ENCODE measurements at regions not wholly inside any gene's neighbourhood (a gene's known extent, or its start where the extent isn't known, plus 50 kb on each side); places are given as distances from the start of the nearest gene placed in this dataset.
"Not testable (repeated sequence)": the region's sequence is repeated elsewhere in the genome, so short reads cannot be mapped to it uniquely, and the experiment has no call there.

DNA sequence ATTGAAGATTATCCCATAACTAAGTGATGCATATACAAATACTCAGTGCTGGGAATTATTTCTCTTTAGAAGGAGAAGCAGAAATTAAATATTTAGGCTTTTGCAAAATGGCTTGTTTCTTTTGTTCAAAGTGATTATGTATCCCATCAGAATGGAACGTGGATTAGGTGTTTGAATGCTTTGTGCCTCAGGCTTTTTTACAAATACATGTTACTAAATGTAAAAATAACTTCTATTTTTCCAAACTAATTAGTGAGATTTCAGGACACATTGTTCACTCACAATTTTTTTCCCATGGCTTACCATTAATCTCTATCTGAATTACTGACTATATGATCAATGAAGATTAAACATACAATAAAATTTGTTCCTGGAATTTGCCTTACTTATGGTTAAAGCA, 925.9 kb upstream of the CITED2 start:
- no peak for FAIRE-seq
- no peak for TF ChIP-seq POLR2A (IDR thresholded peaks at IDR 0.05; ENCODE audit: low read depth, low read length)
- DNase-seq (ENCODE audit: insufficient read length, low spot score): no peak

DNA sequence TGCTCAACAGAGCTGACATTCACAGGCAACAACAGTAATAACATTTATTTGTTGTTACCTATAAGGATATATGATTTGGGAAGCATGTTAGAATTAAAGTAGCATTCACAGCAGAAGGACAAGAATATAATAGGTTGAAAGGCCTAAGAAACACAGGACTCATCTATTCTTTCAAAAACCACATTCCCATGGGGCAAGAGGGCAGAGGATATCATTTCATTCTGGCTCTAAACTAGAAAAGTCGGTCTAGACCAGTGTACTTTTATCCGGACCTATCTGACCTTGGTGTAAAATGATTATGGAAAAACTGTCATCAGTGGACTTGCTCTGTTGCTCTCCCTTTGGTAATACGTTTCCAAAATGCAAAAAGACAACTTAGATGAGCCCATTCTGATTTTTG, 914.7 kb upstream of the CITED2 start:
- TF ChIP-seq POLR2A (IDR thresholded peaks at IDR 0.05; ENCODE audit: low read depth, low read length): no peak
- DNase-seq (ENCODE audit: insufficient read length, low spot score) (no peak), FAIRE-seq (no peak)

DNA sequence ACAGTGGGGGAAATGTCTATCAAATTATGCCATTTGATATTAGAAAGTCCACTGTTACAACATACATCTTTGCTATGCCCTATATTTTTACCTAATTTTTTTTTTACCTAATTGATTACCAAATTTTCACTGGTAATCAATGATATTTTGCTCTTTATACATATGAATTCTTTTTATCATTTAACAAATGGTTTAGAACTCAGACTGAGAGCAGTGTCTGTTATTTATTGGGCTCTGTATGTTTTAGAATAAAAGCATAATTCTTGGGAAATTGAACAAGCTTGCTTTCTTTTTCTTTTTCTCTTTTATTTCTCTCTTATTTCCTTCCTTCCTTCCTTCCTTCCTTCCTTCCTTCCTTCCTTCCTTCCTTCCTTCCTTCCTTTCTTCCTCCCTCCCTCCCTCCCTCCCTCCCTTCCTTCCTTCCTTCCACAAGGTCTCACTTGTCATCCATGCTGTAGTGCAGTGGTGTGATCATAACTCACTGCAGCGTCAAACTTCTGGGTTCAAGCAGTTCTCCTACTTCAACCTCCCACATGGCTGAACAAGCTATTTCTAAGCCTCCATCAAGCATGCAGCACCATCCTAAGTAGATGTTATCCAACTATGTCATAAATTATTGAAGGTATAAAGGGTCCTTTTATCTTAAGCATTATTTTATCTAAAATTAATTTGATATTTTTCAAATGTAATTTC, 911.7 kb upstream of the CITED2 start:
- no peak for FAIRE-seq
- TF ChIP-seq POLR2A (IDR thresholded peaks at IDR 0.05; ENCODE audit: low read depth, low read length): no peak
- DNase-seq (ENCODE audit: insufficient read length, low spot score): no peak

DNA sequence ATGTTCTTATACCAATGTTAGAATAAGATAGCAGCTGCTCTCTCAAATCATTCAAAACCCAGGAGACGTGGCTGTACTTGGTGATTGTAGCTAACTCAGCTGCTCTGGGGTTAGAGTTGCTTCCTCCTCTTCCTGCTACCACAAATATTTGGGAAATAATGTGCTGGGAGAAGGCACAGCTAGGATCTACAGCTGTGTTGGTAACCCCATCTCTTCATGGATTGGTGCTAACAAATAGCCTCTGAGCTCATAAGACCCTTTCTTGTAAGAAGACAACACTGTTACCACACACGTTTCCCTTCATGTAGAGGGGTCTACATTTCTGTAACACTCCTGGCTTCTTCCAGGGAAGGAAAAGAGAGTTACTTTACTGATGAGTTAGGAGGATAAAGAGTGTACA, 911.0 kb upstream of the CITED2 start:
- TF ChIP-seq POLR2A (IDR thresholded peaks at IDR 0.05; ENCODE audit: low read depth, low read length): no peak
- DNase-seq (ENCODE audit: insufficient read length, low spot score): no peak
- no peak for FAIRE-seq

DNA sequence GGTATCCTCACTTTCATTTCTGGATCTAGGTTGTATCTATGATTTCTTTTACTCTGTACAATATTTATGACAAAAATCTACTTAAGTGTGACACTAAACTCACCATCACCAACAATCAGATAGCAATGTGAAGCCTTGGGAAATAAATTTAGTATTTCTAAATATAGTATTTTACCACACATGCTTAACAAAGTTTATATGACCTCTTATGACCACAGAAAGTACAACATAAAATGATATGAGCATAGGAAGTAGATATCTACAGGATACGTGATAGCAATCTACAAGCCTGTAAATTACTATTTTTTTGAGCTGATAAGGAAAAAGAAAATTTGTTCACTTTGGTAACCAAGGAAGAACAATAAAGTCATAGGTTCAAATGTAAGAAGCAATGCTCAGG, 910.4 kb upstream of the CITED2 start:
- TF ChIP-seq POLR2A (IDR thresholded peaks at IDR 0.05; ENCODE audit: low read depth, low read length): no peak

DNA sequence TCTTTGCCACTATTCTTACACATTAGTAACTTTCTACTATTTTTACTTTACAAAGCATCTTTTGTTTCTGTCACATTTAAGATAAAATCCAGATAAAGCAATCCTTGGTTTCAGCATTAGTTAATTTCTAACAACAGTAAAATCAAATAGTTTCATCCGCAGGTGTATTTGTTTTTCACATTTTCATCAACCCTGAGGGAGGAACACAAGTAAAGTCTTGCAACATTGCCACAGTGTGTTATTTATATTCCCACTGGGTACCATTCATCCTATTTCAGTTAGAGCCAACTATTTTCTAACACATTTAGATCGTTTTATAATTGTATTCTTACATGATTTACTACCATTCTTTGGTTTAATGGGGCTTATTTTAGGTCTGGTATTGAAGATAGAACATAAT, 908.7 kb upstream of the CITED2 start:
- TF ChIP-seq POLR2A (IDR thresholded peaks at IDR 0.05; ENCODE audit: low read depth, low read length): no peak
- DNase-seq (ENCODE audit: insufficient read length, low spot score): no peak
- no peak for FAIRE-seq

More for the DNA sequence above, 910.4 kb upstream of the CITED2 start:
- FAIRE-seq (no peak), DNase-seq (ENCODE audit: insufficient read length, low spot score) (no peak)

DNA sequence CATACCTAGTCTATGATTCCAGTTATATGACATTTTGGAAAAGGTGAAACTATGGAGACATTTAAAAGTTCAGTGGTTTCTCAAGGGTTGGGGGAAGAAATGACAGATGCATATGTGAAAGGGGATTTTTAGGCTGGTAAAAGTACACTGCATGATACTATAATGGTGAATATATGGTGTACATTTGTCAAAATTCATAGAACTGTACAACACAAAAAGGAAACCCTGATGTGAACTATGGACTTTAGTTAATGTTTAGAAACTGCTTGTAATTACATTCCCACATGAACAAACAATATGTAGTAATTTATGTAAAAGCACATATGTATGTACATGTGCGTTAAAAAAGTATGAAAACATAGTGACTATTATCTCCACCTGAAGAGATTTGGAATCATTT, 907.3 kb upstream of the CITED2 start:
- FAIRE-seq (no peak), DNase-seq (ENCODE audit: insufficient read length, low spot score) (no peak)
- no peak for TF ChIP-seq POLR2A (IDR thresholded peaks at IDR 0.05; ENCODE audit: low read depth, low read length)

DNA sequence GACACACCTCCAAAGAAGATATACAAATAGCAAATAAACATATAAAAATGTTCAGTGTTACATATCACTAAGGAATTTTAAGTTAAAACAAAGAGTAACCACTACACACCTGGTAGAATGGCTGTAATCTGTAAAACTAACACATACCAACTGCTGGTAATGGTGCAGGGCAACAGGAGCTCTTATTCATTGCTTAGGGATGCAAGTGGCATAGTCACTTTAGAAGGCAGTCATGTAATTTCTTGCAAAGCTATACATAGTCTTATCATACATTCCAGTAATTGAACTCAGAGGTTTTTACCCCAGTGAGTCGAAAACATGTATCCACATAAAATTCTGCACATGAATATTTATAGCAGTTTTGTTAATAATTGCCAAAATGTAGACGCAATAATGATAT, 906.8 kb upstream of the CITED2 start:
- DNase-seq (ENCODE audit: insufficient read length, low spot score) (no peak), FAIRE-seq (no peak)
- TF ChIP-seq POLR2A (IDR thresholded peaks at IDR 0.05; ENCODE audit: low read depth, low read length): no peak

DNA sequence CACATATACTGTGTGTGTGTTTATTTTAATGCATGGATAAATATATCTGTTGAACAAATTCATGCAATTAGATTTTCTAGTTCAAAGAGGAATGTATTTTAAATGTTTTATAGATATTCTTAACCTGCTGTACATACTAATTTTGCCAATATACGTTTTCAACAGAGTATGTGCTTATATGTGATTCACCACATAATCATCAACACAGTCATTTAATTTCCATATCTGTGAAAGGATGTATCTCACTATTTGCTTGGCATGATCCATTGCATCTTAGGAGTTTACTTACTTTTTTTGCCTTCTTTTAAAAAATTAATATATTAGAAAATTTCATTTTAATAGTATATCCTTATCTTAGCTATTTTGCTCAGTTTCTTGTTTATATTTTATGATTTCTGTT, 902.3 kb upstream of the CITED2 start:
- TF ChIP-seq POLR2A (IDR thresholded peaks at IDR 0.05; ENCODE audit: low read depth, low read length): no peak

DNA sequence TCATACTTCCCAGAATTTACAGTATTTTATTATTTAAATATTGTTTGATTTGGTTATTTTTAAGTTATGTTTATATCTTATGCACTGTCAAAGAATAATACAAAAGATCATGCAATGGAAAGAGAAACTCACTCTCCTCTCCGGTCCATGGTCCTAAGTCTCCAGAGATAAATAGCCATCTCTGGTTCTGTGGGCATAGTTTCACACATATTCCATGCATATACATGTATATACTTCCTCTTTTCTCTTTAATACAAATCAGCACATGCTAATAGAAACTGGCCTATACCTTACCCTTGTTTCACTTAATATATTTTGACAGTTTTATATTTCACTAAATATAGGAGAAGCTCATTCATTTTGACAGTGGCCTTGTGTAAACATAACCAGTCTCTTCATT, 901.7 kb upstream of the CITED2 start:
- FAIRE-seq (no peak), DNase-seq (ENCODE audit: insufficient read length, low spot score) (no peak)
- TF ChIP-seq POLR2A (IDR thresholded peaks at IDR 0.05; ENCODE audit: low read depth, low read length): no peak

More for the DNA sequence above, 902.3 kb upstream of the CITED2 start:
- FAIRE-seq (no peak), DNase-seq (ENCODE audit: insufficient read length, low spot score) (no peak)

DNA sequence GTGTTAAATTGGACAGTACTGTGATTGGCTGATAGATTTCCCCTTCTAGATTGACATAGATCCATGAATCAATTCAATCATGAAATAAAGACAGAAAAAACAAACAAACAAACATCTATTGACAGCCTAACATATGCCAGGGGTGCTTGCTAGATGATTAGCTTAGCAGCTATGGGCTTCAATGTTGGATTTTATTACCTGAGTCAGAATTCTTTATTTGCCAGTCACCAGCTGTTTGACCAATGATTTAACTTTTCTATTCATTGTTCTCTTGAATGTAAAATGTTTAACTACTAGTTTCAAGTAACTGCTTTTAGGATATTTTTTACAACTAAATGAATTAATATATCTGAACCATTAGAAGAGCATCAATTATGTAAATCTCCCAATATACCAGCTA, 901.3 kb upstream of the CITED2 start:
- DNase-seq (ENCODE audit: insufficient read length, low spot score) (no peak), FAIRE-seq (no peak)
- TF ChIP-seq POLR2A (IDR thresholded peaks at IDR 0.05; ENCODE audit: low read depth, low read length): no peak

DNA sequence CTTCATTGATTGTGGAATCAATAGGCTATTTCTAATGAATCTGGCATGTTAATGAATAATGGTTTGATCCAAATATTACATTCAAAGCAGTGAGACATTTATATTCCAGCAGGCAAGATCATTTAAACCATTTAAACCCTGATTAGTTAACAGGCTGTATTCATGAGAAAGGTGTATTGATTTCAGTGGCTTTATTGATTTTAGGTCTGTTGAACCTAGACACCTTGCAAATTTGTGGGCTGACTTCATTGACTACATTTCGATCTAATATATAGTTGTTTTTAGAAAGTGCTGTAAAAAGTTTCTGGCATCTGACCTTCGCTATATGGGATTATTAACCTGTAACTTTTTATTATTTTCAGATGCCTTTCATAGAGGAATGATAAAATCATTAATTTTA, 900.1 kb upstream of the CITED2 start:
- DNase-seq (ENCODE audit: insufficient read length, low spot score): no peak
- no peak for TF ChIP-seq POLR2A (IDR thresholded peaks at IDR 0.05; ENCODE audit: low read depth, low read length)
- FAIRE-seq: no peak

DNA sequence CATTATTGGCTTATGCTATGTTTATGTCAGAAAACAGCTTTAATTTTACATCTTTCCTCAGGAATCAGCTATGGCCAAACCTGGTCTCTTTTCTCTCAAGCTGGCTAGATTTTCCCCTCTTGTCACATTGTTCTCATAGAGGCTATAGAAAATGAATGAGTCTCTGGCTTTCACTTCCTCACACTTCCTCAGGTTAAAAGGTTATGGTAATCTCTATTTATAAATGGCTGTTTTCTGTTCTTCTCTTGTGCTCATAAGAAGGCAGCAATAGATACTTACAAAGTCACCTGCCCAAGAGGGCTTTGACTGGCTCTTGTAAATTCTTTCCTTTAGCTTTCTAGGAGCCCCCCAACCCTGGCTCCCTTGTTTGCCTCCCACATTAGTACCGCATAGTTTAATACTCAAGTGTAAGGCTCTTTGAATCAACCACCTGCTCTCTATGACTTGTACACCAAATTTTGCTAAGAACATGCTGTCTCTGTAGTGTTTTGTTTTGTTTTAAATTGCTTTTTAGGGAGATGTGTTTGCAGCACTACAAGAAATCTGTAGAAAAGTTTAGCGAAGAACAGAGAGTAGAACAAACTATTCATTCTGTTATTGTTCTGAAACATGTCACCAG, 897.4 kb upstream of the CITED2 start:
- DNase-seq (ENCODE audit: insufficient read length, low spot score): no peak
- no peak for FAIRE-seq
- no peak for TF ChIP-seq POLR2A (IDR thresholded peaks at IDR 0.05; ENCODE audit: low read depth, low read length)

DNA sequence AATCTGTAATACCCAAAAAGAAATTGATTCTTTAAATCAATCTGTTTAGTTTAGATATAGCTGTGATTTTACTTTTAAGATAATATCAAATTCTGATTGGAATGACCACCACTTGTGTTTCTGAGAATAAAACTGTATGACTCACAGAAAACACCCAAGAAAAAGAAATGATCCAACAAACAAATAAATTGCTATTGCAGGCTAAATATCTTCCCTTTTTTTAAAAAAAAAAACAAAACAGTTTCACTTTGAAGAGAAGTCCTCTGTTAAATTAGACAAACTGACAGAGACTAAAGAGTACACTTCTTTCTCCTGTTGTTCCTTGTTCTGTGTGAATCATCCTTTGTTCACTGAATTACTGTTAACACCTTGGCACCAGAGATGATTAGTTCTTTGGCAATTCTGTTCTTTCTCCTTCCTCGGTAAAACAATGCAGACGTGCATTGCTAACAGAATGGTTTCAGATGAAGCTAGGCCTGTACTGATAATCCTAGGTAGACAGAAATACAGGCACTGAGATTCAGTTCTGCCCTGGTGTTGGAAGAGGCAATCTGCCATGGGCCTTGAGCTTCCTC, 895.2 kb upstream of the CITED2 start:
- DNase-seq (ENCODE audit: insufficient read length, low spot score) (no peak), FAIRE-seq (no peak)
- no peak for TF ChIP-seq POLR2A (IDR thresholded peaks at IDR 0.05; ENCODE audit: low read depth, low read length)

DNA sequence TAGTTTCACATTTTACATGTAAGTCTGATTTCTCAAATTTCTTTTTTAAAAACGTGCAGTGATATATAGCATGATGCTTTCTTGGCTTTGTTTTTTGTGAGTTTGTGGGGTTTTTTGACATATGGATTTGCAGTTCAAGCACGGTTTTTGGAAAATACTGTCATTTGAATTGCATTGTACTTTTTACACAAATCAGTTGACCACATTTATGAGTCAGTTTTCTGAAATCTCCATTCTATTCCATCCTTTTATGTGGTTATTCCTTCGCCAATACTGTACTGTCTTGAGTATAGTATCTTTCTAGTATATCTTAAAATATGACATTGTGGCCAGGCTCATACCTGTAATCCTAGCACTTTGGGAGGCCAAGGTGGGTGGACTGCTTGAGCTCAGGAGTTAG, 890.0 kb upstream of the CITED2 start:
- DNase-seq (ENCODE audit: insufficient read length, low spot score) (no peak), FAIRE-seq (no peak)
- TF ChIP-seq POLR2A (IDR thresholded peaks at IDR 0.05; ENCODE audit: low read depth, low read length): no peak

DNA sequence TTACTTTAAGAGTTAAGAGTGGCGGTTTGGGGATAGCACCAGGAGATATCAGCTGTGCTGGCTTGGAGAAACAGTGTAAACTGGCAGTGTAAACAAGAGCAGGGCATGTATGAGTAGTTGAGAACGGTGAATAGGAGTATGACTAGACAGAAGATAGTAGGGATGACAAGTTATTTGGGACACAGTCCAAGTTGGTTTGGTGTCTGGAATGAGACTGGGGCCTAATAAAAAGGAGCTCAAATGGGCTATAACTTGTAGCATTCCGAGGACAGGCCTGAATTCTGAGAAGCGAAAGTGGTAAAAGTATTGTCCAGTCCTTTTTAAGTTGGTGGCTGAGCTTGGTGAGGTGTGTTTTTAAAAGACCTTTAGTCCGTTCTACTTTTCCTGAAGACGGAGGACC, 883.9 kb upstream of the CITED2 start:
- not testable (repeated sequence) for FAIRE-seq; DNase-seq (ENCODE audit: insufficient read length, low spot score)

Data from H54 (cell line).